ENCODE measurements at regions not wholly inside any gene's neighbourhood (a gene's known extent, or its start where the extent isn't known, plus 50 kb on each side); places are given as distances from the start of the nearest gene placed in this dataset.

GRCh38 chr2:240280621-240281020 is 140.2 kb upstream of the OTOS start:
- TF ChIP-seq RUNX3 (IDR thresholded peaks at IDR 0.05; ENCODE audit: low read length) (no peak), NR2F1 (conservative IDR thresholded peaks at IDR 0.05) (no peak), TCF3 (IDR thresholded peaks at IDR 0.05; ENCODE audit: borderline replicate concordance, insufficient read depth, low read depth, low read length) (no peak), CUX1 (IDR thresholded peaks at IDR 0.05; ENCODE audit: insufficient replicate concordance, low read depth, low read length) (no peak), POLR2AphosphoS5 (IDR thresholded peaks at IDR 0.05; ENCODE audit: low read length) (no peak), ZNF384 (IDR thresholded peaks at IDR 0.05; ENCODE audit: borderline replicate concordance, low read depth, low read length) (no peak), POLR2A (IDR thresholded peaks at IDR 0.05; ENCODE audit: low read depth, low read length) (no peak), ZNF622 (IDR thresholded peaks at IDR 0.05) (no peak), SPI1 (IDR thresholded peaks at IDR 0.05; ENCODE audit: borderline replicate concordance, insufficient read depth, low read depth, low read length) (no peak), DPF2 (IDR thresholded peaks at IDR 0.05) (no peak), POLR2AphosphoS2 (IDR thresholded peaks at IDR 0.05; ENCODE audit: low read depth, low read length) (no peak), SIN3A (IDR thresholded peaks at IDR 0.05; ENCODE audit: low read depth, low read length) (no peak), CHD2 (IDR thresholded peaks at IDR 0.05; ENCODE audit: borderline replicate concordance, low read depth, low read length) (no peak), PBX3 (IDR thresholded peaks at IDR 0.05; ENCODE audit: insufficient replicate concordance, low read depth, low read length) (no peak), SMAD1 (IDR thresholded peaks at IDR 0.05; ENCODE audit: low read depth, partially characterized antibody) (no peak), ATF7 (IDR thresholded peaks at IDR 0.05; ENCODE audit: low read depth) (no peak), STAT1 (conservative IDR thresholded peaks at IDR 0.05) (no peak)
- H3K27ac ChIP-seq (ENCODE audit: control insufficient read depth, insufficient read depth): no peak overlapping the region
- H3K27me3 ChIP-seq (replicated peaks in 1 of 2; ENCODE audit: control insufficient read depth in 2 of 2, insufficient read depth in 2 of 2, low read length in 1 of 2): peaks cover 0 to 2% of the 10 kb centered on the region in 2 experiments; a peak in 1 of 4 replicates
- H3K36me3 ChIP-seq (ENCODE audit: control insufficient read depth in 2 of 2, insufficient read depth in 2 of 2, low read length in 1 of 2): no peaks in the 10 kb centered on the region
- no peak overlapping the region for H3K4me3 ChIP-seq
- no TSS peak for BruUV-seq (replicated peaks)
- H3K4me1 ChIP-seq (ENCODE audit: control insufficient read depth, insufficient read depth, low read length): no peaks in the 10 kb centered on the region
- ATAC-seq (no peak), DNase-seq (ENCODE audit: low read depth, low spot score) (no peak), FAIRE-seq (no peak)
- ChIA-PET CTCF (no interaction called here), RAD21 (ENCODE audit: unreplicated experiment) (no interaction called here), POLR2A (no interaction called here), SMC1A (ENCODE audit: uncharacterized antibody, unreplicated experiment) (no interaction called here)
- H3K9ac ChIP-seq (ENCODE audit: control insufficient read depth, insufficient read depth, low read length): no peak overlapping the region
- no peak overlapping the region for H2AFZ ChIP-seq (ENCODE audit: control insufficient read depth, low read depth, low read length)
- 2% methylated on average over 2 of the region's 2 CpGs for WGBS (ENCODE audit: insufficient coverage, insufficient replicate concordance, low lambda C conversion rate, missing lambda C conversion rate)
- no peaks in the 10 kb centered on the region for H4K20me1 ChIP-seq (ENCODE audit: control insufficient read depth, insufficient read depth)
- H3K9me3 ChIP-seq (replicated peaks; ENCODE audit: control insufficient read depth, insufficient read depth, low read length): no peaks in the 10 kb centered on the region
- intact Hi-C loops (cut with micrococcal nuclease; ENCODE audit: unreplicated experiment): no loop called here
- in situ Hi-C loops (cut with MboI): no loop called here
- H3K79me2 ChIP-seq (ENCODE audit: control insufficient read depth, insufficient read depth, low read length): no peaks in the 10 kb centered on the region
- H3K4me2 ChIP-seq (ENCODE audit: control insufficient read depth, insufficient read depth): no peak overlapping the region

Measured in GM12878 (cell line).